PC-3 (cell line): ENCODE measurements at regions not wholly inside any gene's neighbourhood (a gene's known extent, or its start where the extent isn't known, plus 50 kb on each side); places are given as distances from the start of the nearest gene placed in this dataset.

Experiments
- ATAC-seq: fragments of 200-7000 bp; cut with Tn5 transposase; 2 replicates; pipeline ENCODE4 v1.9.1; 2020; ENCODE audit warnings: mild to moderate bottlenecking, moderate library complexity
- BruUV-seq: library from RNA; stranded (reverse); fragments of 400-500 nt; replicated peaks from 2 replicates; lab custom pipeline; 2021; lab: Mats Ljungman, UMichigan
- CTCF ChIA-PET: fragments of 300-600 bp; sonication (Branson Sonifier 250); formaldehyde crosslinking; loops from one replicate; lab custom pipeline; 2022; ENCODE audit warnings: antibody characterized with exemption; lab: Charles Lee
- POLR2A ChIA-PET: fragments of 300-600 bp; sonication (Branson Sonifier 250); formaldehyde crosslinking; loops from one replicate; lab custom pipeline; 2022; ENCODE audit warnings: antibody characterized with exemption; ENCODE audit not compliant: unreplicated experiment; lab: Charles Lee
- DNase-seq: peaks from one replicate; pipeline ENCODE4 v3.0.0-alpha.2; 2015
- H2AFZ ChIP-seq: fragments of 300-600 bp; sonication (generic); 2 replicates; pipeline ENCODE4 v1.6.0; 2016; ENCODE audit warnings: antibody characterized with exemption, low read length
- H3F3A ChIP-seq: fragments of 300-600 bp; sonication (generic); one replicate; pipeline ENCODE4 v1.6.0; 2017; ENCODE audit warnings: antibody characterized with exemption, low read length, control low read depth, mild to moderate bottlenecking; ENCODE audit not compliant: unreplicated experiment
- H3K27ac ChIP-seq: fragments of 300-600 bp; sonication (generic); 2 replicates; pipeline ENCODE4 v1.5.1; 2016; ENCODE audit warnings: mild to moderate bottlenecking, low read length
- H3K27me3 ChIP-seq: fragments of 300-600 bp; sonication (generic); 2 replicates; pipeline ENCODE4 v1.6.1; 2016; ENCODE audit warnings: low read length, mixed read lengths
- H3K36me3 ChIP-seq: fragments of 300-600 bp; sonication (generic); 2 replicates; pipeline ENCODE4 v1.6.1; 2016; ENCODE audit warnings: low read depth, mixed run types, low read length, mixed read lengths
- H3K4me1 ChIP-seq: fragments of 300-600 bp; sonication (generic); 2 replicates; pipeline ENCODE4 v1.5.1; 2016; ENCODE audit warnings: low read length; ENCODE audit not compliant: insufficient read depth
- H3K4me2 ChIP-seq: fragments of 300-600 bp; sonication (generic); 2 replicates; pipeline ENCODE4 v1.6.0; 2016; ENCODE audit warnings: low read length
- H3K4me3 ChIP-seq: fragments of 300-600 bp; sonication (generic); 2 replicates; pipeline ENCODE4 v1.5.1; 2016; ENCODE audit warnings: mild to moderate bottlenecking, low read length, mixed read lengths
- H3K79me2 ChIP-seq: fragments of 300-600 bp; sonication (generic); 2 replicates; pipeline ENCODE4 v1.6.1; 2017; ENCODE audit warnings: low read length, mixed read lengths
- H3K9ac ChIP-seq: fragments of 300-600 bp; sonication (generic); 2 replicates; pipeline ENCODE4 v1.6.0; 2016; ENCODE audit warnings: mild to moderate bottlenecking, low read length
- H3K9me2 ChIP-seq: fragments of 300-600 bp; sonication (generic); replicated peaks from 2 replicates; pipeline ENCODE4 v1.6.1; 2016; ENCODE audit warnings: mixed run types, low read length, mixed read lengths
- H3K9me3 ChIP-seq: fragments of 300-600 bp; sonication (generic); 2 replicates; pipeline ENCODE4 v1.6.1; 2016; ENCODE audit warnings: low read length, mixed read lengths
- H4K20me1 ChIP-seq: fragments of 300-600 bp; sonication (generic); 2 replicates; pipeline ENCODE4 v1.6.1; 2016; ENCODE audit warnings: low read length, mixed read lengths
- EZH2 ChIP-seq: fragments of 300-600 bp; sonication (generic); IDR thresholded peaks from one replicate; pipeline ENCODE4 v1.6.1; 2017; ENCODE audit warnings: antibody characterized with exemption, mild to moderate bottlenecking, low read length; ENCODE audit not compliant: unreplicated experiment
- EZH2phosphoT487 ChIP-seq: fragments of 300-600 bp; sonication (generic); IDR thresholded peaks from 2 replicates; pipeline ENCODE4 v1.6.1; 2018; ENCODE audit warnings: mild to moderate bottlenecking, antibody characterized with exemption, low read length, borderline replicate concordance
- intact Hi-C: fragments of 100-400 bp; cut with micrococcal nuclease; formaldehyde crosslinking; loops from 2 replicates; pipeline ENCODE4 v1.9.0; 2023
- TF ChIP-seq, protein P1 (sequence below): fragments of 300-600 bp; sonication (generic); conservative IDR thresholded peaks from 2 replicates; pipeline ENCODE4 v1.5.1; 2017; ENCODE audit warnings: antibody characterized with exemption, low read depth, mild to moderate bottlenecking, low read length

DNA sequence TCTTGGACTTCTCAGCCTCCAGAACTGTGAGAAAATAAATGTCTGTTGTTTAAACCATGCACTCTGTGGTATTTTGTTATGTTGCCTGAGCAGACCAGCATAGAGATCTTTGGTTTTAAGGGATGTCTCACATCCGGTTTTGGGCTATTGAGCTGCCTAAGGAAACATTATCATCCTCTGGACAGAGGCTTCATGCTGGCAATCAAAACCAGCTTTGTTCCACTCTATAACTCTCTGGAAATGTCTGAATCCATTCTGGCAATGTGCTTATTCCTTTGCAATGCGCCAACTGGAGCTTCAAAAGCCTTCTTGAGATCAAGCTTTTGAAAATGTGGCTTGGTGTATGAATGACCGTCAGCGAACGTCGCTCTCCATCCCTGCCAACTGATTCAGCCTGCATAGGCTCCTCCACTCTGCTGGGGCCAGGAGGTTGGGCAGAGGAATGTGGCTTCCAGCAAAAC is 183.6 kb upstream of the MGAT5 start:
- intact Hi-C loops: no loop called here
- CTCF ChIA-PET: no interaction called here
- Histone ChIP-seq H3K9ac (no peak overlapping the region), H3K27ac (no peak overlapping the region), H3K4me1 (peaks cover 16% of the 10 kb centered on the region), H3F3A (no peaks in the 10 kb centered on the region), H3K9me2 (no peaks in the 10 kb centered on the region), H2AFZ (no peak overlapping the region), H3K4me2 (no peak overlapping the region), H3K9me3 (no peaks in the 10 kb centered on the region), H3K79me2 (no peaks in the 10 kb centered on the region), H3K27me3 (0 out of 2 replicates have a peak, but pooled peaks cover 3% of the 10 kb centered on the region), H3K36me3 (no peaks in the 10 kb centered on the region), H4K20me1 (no peaks in the 10 kb centered on the region), H3K4me3 (no peak overlapping the region)
- POLR2A ChIA-PET: no interaction called here
- DNase-seq: peak; percentile 19
- ATAC-seq: peak; percentile 38; the same call in 1 of the 2 replicates
- no TSS peak for BruUV-seq
- TF ChIP-seq EZH2: no peak
- TF ChIP-seq EZH2phosphoT487: no peak
- TF ChIP-seq, protein P1, sequence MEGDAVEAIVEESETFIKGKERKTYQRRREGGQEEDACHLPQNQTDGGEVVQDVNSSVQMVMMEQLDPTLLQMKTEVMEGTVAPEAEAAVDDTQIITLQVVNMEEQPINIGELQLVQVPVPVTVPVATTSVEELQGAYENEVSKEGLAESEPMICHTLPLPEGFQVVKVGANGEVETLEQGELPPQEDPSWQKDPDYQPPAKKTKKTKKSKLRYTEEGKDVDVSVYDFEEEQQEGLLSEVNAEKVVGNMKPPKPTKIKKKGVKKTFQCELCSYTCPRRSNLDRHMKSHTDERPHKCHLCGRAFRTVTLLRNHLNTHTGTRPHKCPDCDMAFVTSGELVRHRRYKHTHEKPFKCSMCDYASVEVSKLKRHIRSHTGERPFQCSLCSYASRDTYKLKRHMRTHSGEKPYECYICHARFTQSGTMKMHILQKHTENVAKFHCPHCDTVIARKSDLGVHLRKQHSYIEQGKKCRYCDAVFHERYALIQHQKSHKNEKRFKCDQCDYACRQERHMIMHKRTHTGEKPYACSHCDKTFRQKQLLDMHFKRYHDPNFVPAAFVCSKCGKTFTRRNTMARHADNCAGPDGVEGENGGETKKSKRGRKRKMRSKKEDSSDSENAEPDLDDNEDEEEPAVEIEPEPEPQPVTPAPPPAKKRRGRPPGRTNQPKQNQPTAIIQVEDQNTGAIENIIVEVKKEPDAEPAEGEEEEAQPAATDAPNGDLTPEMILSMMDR: no peak

GRCh38 chr2:134072341-134072740 is 181.5 kb upstream of the MGAT5 start:
- BruUV-seq: no TSS peak
- Histone ChIP-seq H3K4me1 (peaks cover 16% of the 10 kb centered on the region), H2AFZ (no peak overlapping the region), H3K79me2 (no peaks in the 10 kb centered on the region), H3K27ac (no peak overlapping the region), H3K9me3 (no peaks in the 10 kb centered on the region), H3F3A (no peaks in the 10 kb centered on the region), H4K20me1 (no peaks in the 10 kb centered on the region), H3K9me2 (no peaks in the 10 kb centered on the region), H3K4me3 (no peak overlapping the region), H3K4me2 (no peak overlapping the region), H3K27me3 (0 out of 2 replicates have a peak, but pooled peaks cover 3% of the 10 kb centered on the region), H3K36me3 (no peaks in the 10 kb centered on the region), H3K9ac (no peak overlapping the region)
- DNase-seq (no peak), ATAC-seq (no peak)
- TF ChIP-seq EZH2phosphoT487: no peak
- no peak for TF ChIP-seq EZH2
- TF ChIP-seq, protein P1: no peak
- intact Hi-C loops: no loop called here
- ChIA-PET CTCF (no interaction called here), POLR2A (no interaction called here)

- ATAC-seq: no peak
- POLR2A ChIA-PET: no interaction called here
- H3K9ac ChIP-seq: no peak overlapping the region
- H2AFZ ChIP-seq: no peak overlapping the region
- CTCF ChIA-PET: no interaction called here
- no peaks in the 10 kb centered on the region for H3F3A ChIP-seq
- H3K4me2 ChIP-seq: no peak overlapping the region
- no peaks in the 10 kb centered on the region for H3K36me3 ChIP-seq
- no peaks in the 10 kb centered on the region for H3K9me3 ChIP-seq
- H3K4me1 ChIP-seq: peaks cover 14% of the 10 kb centered on the region
- H3K27me3 ChIP-seq: 0 out of 2 replicates have a peak, but pooled peaks cover 3% of the 10 kb centered on the region
- BruUV-seq: no TSS peak
- DNase-seq: no peak
- intact Hi-C loops: no loop called here
- no peak overlapping the region for H3K4me3 ChIP-seq
- H3K27ac ChIP-seq: no peak overlapping the region
- no peaks in the 10 kb centered on the region for H3K9me2 ChIP-seq
- H4K20me1 ChIP-seq: no peaks in the 10 kb centered on the region
- TF ChIP-seq, protein P1: no peak
- TF ChIP-seq EZH2phosphoT487: no peak
- no peaks in the 10 kb centered on the region for H3K79me2 ChIP-seq
Observed at GRCh38 chr2:134073023-134073422, 180.8 kb upstream of the MGAT5 start.
